NCI-H146 (cell line): ENCODE measurements at regions not wholly inside any gene's neighbourhood (a gene's known extent, or its start where the extent isn't known, plus 50 kb on each side); places are given as distances from the start of the nearest gene placed in this dataset.
"Not testable (repeated sequence)": the region's sequence is repeated elsewhere in the genome, so short reads cannot be mapped to it uniquely, and the experiment has no call there.

ENCODE experiments used
- DNase-seq: peaks from one replicate; lab custom pipeline; 2025; lab: John Stamatoyannopoulos, UW

DNA sequence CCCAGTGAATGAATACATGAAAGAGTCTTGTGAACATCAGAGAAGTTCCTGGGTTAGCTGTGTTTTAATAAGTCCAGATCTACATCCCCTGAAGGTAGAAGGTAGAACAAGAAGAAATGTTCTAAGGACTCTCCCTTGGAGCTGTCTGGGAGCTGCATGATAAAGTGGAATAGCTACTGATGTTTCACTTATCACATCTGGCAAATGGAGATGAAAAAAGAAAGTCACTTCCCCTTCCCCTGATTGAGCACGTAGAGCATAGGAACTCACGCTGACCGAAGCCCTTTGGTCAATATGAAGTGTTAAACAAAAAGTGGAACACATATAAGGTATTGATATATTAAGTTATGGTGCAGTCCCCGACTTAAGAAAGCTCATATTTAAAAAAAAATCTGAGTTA is 53.2 kb upstream of the PARP1 start:
- no peak for DNase-seq

DNA sequence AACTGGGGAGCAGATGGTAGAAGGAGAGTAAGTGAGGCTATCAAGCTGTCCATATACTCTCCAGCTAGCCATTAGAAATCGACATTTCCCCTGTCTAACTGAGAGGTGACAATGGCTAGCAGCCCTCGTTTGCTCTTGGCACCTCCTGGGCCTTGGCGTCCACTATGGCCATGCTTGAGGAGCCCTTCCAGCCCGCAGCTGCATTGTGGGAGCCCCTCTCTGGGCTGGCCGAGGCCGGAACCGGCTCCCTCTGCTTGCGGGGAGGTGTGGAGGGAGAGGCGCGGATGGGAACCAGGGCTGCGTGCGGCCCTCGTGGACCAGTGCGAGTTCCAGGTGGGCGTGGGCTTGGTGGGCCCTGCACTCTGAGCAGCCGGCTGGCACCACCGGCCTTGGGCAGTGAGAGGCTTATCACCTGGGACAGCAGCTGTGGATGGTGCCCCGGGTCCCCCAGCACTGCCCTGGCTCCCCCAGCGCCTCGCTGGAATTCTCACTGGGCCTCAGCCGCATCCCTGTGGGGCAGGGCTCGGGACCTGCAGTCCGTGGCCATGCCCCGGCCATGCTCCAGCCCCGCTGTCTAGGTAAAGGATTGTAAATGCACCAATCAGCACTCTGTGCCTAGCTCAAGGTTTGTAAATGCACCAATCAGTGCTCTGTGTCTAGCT is 56.2 kb upstream of the PARP1 start:
- no peak for DNase-seq

DNA sequence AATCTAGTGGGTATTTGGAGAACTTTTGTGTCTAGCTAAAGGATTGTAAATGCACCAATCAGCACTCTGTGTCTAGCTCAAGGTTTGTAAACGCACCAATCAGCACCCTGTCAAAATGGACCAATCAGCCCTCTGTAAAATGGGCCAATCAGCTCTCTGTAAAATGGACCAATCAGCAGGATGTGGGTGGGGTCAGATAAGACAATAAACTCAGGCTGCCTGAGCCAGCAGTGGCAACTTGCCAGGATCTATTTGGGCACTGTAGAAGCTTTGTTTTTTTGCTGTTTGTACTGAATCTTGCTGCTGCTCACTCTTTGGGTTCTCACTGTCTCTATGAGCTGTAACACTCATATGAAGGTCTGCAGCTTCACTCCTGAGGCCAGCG is 56.7 kb upstream of the PARP1 start:
- not testable (repeated sequence) for DNase-seq

DNA sequence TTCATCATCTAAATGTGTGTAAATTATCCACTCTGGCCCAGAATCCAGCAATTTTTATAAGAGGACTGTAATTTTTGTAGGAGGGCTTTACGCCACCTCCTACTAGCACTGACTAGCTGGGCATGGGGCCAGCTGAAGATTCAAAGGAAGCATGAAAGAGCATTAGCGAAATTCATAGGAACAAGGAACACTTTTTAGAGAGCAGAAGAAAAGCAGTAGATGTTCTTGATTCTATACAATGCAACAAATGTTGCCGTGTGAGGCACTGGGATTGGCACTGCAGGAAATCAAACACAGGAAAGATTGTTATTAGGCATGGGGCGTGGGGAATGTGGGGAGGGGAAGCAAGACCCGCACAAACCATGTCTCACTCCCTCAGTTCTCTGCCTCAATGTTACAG is 58.4 kb upstream of the PARP1 start:
- no peak for DNase-seq

DNA sequence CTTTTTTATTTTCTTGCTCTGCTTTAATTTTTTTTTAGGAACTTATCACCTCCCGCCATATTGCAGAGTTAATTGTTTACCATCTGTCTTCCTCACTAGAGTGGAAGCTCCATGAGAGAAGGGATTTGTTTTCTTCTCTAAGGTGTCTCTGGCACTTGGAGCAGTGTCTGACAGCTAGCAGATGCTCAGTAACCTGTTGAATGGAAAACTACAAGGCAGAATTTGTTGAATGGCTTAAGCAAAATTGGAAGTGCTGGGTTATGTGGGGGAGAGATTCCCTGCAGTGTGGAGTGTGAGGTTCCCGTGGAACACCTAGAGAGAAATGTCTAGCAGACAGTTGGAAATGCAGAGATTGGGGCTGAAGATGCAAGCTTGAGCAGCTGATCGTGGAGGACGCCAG is 59.5 kb upstream of the PARP1 start:
- no peak for DNase-seq

DNA sequence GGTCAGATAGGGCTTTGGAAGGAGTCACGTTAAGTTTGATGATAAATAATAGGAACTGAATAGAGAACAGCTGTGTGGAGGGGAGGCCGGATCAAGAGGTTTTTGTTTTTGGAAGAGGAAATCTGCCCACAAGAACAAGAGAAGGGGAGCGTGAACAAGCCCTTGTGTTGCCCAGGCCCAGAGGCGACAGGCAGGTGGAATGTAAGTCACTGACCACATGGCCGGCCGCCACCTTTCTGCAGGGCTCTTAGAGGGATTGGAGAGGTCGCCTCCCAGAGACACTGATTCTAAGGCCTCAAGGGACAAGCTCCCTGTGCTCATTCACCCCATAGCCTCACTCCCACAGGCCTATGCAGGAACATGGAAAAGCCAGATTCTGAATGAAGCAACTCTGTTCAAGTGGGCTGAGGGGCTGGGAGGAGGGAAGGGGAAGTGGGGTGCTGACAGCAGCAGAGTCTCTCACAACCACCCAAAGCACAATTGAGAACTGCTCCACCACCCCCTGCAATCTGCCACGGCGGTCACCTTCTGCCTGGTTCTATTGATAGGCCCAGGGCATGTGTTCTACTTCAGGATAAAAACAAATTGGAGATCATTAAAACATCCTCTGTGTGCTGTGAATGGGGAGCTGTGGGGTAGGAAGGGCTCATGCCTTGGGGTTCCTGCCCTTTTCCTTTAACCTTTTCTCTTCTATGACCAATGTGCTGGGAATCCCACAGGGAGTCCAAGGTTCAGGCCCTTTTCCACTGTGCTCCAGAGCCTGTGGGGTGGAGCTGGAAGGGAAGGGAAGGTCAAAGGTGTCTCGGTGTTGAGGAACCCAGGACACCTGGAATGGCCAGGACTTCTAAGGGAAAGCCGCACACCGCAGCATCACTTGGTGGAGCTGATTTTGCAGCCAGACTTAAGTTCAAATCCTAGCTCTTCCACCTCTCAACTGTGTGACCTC is 63.3 kb upstream of the PARP1 start:
- no peak for DNase-seq

DNA sequence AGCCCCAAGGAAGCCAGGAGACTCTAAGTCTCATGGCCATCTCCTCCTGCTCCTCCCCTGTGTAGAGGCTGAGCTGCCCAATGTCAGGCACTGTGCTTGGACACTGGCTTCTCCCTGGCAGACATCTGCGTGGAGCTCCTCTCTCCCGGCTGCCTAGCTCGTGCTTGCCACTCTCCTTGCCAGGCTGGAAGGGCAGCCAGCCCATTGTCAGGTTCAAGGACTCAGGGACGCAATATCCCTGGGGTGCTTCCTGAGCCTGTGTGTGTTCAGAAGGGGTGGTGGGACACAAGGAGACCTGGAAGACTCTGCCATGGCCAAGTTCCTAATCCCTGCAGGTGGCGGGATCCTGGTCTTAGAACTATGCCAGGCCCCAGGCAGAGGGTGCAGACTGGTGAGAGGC is 65.4 kb upstream of the PARP1 start:
- no peak for DNase-seq

DNA sequence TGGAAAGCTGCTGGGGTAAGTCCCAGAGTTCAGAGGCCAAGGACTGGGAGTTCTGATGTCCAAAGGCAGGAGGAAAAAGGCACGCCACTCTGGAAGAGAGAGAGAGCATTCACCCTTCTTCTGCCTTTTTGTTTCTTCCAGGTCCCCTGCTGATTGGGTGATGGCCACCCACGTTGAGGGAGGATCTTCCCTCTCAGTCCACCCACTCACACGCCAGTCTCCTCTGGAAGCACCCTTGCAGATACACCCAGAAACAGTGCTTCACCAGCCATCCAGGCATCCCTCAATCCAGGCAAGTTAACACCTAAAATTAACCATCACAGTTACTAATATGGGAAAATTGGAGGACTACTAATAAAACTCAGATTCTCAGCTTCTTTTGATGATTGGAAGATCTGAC is 66.1 kb upstream of the PARP1 start:
- no peak for DNase-seq

DNA sequence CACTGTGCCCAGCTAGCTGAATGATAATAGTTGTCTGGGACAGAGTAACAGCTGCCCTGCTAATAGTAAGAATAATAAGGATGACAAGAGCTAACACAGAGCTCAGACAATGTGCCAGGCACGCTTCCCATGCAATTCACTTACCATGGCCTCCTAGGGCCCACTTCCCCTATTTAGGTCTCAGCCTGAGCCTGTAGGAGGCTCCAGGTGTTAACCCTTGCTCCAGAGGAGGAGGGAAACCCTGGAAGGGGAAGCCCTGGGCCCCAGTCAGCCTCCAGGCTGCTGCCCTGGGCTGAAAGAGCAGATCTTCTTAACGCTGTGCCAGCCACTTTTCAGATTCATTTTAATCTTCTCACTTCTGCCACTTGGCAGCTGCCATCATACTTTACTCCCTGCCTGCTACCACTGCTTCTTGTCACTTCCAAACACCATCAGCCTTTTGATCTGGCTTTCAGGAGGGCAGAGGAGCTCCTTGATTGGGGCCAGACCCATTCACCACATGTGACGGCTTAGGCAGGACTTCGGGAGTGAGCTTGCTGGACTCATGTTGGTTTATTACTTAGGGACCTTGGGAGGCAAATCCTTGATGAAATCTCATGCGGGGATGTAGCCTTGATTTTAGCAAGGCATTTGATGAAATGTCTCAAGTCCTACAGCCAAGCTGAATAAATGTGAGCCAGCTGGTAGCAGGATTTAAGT is 66.7 kb upstream of the PARP1 start:
- peak; percentile 62 for DNase-seq

DNA sequence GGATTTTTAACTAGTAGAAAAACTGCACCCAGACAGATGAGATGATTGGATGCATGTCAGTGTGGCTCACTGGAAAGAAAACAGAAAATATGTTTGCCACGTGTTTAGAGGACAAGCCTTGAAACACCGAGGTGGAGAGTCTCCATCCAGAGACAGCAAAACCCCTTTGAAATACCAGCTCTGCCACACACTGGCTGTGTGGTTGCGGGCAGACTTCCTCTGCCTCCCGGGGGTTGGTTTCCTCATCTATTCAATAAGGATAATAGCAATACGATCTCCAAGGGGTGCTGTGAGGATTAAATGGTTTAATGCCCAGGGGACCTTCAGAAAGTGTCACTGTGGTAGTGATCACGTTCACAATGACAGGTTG is 67.2 kb upstream of the PARP1 start:
- peak; percentile 53 for DNase-seq

DNA sequence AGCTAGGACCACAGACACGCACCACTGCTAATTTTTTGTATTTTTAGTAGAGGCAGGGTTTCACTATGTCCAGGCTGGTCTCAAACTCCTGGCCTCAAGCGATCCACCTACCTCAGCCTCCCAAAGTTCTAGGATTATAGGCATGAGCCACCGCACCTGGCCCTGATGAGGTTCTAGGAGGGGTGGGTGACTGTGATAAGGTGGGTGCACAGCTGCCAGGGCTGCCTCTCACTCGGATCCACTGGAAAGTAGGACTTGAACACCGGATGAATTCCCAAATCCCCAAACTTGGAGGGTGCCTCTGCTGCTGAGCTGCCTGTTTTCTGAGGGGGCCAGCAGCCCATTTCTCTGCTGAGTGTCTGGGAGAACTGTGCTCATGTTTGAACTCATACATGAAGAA is 68.2 kb upstream of the PARP1 start:
- no peak for DNase-seq

DNA sequence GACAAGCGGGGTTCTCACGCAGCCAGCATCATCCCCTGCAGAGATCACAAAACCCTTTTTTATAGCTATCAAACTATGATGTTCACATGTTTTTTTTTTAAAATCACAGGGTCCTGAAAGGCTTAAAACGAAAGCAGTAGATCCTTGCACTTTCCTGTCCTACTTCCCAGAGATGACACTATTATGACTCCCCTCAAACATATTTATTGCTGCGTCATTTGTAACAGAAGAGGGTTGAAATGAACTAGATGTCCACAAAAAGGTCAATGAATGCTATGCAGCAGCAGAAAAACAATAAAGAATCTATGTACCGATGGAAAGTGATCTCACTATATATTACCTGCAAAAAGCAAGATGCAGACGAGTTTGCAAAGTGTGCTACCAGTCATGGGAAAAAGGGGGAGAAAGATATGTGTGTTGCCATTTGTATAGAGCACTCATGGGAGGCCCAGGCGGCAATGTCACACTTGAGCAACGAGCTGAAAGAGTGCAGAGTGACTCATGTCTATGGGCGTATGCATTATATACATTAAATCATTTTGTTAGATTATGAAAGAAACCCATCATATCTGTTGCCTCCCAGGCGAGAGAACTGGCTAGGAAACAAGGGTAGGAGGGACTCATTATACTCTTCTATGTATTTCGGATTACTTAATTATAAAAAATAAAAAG is 68.9 kb upstream of the PARP1 start:
- DNase-seq = no peak

DNA sequence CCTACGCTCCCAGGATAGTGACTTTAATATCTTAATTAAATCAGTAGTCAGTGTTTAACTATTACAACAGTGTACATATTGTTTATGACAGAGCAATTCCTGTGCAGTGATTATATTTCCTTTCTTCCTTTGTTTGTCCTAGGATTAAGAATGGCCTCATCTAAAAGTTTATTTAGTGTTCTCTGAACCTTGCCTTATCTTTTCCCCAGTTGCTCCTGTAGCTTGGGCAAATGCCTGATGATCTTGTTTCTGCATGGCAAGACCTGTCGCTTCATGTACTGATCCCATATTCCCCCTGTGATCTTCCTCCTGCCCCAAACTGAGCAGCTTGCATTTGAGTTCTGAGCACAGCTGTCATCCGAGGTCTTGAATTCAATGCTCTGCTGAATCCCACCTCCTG is 69.1 kb upstream of the STUM start:
- peak; percentile 11 for DNase-seq

DNA sequence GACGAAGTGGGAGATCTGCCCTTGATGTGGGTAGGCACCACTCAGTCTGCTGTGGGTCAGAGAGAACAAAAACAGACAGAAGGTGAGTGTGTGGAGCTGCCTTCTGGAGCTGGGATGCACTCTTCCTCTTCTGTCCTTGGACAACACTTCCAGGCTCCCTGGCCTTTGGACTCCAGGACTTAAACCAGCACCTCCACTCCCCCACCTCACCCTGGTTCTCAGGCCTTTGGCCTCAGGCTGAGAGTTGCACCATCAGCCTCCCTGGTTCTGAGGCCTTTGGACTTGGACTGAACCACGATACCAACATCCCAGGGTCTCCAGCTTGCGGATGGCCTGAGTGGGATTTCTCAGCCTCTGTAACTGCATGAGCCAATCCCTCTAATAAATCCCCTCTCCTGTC is 68.1 kb upstream of the STUM start:
- no peak for DNase-seq

DNA sequence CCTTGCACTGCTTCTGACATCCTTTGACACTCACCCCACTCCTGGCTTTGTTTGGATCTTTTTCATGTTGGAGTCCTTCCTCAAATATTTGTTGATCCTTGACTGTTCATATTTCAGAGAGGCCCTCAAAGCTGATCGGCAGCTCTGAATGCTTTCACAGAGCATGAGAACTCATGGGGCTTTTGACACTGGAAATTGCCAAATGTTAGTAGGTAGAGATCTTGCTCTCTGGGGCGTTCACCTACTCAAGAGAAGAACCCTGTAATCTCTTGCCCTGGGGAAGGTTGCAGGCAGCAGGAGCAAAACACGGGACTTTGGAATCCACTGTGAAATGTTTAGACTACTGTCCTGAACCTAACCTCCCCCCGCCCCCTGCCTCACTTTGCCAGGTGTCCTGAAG is 67.4 kb upstream of the STUM start:
- DNase-seq = no peak

DNA sequence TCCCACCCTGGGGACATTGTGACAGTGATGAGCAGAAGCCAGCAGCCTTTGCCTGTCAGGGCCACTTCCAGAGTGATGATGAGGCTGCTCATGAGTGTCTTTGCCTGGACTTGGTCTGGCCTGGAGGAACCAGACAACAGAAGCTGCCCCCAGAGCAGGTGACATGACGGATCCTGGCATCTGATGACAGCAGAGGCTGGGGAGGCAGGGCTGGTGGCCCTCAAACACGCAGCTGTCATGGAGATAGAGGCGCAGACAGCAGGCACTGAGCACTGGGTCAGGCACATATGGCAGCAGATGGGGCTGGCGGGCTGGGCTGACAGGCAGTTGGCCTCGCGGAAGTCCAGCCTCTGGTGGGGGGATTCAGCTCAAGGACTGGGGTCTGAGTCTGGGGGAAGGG is 66.4 kb upstream of the STUM start:
- no peak for DNase-seq

DNA sequence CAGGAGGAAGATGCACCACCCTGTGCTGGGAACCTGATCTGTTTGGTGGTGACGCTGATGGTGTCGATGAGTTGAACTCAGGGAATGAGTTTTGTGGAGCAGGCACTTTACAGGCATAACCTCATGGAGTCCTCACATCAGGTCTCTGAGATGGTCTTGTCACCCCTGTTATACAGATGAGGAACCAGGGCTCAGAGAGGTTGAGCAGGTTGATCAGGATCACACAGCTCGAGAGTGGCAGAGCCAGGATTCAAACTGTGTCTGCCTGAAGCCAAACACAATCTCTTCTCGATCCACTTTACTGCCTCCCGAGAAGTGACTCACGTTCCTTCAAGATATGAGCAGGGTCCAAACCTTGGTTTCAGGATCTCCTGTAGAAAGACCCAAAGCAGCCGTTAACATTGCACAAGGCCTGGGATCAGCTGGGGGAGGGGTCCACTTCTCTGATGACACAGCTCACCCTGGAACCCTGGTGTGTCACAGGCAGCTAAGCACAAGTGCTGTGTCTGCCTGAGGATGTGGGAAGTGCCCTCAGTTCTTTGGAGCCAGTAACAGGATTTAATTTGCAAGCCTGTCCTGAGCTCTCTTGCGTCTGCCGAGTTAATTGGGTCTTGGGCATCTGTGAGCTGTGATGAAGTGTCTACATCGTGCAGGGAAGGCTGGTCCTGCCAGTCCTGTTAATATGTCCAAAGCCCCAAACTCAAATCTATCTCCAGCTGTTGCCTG is 65.4 kb upstream of the STUM start:
- no peak for DNase-seq

DNA sequence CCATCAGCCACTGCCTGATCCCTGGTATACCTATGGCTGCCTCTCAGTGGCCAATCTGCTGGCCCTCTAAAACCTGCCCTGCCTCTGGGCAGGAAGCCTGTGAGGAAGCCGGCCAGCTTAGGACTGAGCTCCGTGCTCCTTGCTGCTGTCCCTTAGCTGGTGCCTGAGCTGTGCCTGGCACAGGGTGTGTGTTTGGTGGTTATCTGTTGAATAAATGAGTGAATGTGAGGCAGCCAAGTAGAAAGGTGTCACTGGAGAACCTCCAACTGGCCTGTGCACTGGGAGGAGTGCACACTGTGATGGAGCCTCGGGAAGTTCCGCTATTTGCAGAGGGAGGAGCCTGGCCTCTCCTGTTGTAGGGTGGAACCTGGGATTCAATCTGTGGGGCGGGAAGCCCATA is 63.4 kb upstream of the STUM start:
- DNase-seq = no peak

DNA sequence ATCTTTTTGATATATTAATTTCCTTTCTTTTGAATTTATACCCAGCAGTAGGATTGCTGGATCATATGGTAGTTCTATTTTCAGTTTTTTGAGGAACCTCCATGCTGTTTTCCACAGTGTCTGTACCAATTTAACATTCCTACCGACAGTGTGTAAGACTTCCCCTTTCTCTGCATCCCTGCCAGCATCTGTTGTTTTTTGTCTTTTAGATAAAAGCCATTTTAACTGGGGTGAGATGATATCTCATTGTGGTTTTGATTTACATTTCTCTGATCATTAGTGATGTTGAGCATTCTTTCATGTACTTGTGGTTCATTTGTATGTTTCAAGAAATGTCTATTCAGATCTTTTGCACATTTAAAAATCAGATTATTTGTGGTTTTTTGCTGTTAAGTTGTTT is 62.4 kb upstream of the STUM start:
- DNase-seq = no peak

DNA sequence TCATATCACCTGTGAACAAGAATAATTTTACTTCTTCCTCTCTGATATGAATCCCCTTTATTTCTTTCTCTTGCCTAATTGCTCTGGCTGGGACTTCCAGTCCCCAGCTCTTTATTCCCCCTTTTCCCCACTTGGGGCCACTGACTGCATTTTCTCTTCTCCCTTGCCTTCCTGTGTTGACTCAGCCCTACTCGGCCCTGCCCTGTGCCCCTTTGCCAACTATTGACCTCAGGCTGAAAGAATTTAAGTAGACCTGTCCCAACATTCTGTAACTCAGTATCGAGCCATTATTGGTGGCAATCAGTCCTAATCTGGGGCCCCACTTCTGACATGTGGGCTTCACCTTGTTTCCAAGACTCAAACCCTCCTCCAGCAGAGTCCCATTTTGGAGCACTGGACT is 60.6 kb upstream of the STUM start:
- no peak for DNase-seq

DNA sequence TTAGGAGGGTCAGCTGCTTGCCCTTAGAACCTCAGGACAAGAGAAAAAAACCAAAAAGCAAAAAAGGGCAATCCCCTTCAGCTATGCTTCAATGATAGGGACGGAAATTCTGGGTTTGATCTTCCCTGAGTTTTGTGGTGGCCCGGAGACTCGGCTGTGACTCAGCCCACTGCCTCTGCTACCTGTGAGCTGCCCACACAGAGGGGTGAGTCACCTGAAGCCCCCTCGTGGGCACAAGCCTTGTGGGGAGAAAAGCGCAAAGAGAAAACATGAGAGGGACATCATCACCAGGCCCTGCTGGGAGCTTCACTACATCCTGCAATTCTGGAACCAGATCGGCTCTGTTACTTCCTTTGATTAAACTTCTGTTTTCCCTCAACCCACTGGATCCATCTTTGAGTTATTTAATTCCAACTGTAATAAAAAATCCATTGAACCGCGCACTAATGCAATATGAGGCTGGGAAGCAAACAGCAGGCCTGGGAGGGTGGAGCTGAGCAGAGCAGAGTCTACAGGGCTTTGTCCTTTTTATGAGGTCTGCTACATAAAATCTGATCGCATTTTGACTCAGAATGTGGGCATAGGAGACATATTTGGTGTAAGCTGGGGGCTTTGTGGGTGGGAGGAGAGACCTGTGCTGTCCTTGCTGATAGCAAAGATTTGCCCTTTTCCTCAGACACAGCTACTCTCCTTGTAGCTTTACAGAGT is 58.7 kb upstream of the STUM start:
- no peak for DNase-seq
